ENCODE measurements at regions not wholly inside any gene's neighbourhood (a gene's known extent, or its start where the extent isn't known, plus 50 kb on each side); places are given as distances from the start of the nearest gene placed in this dataset.
"Not testable (repeated sequence)": the region's sequence is repeated elsewhere in the genome, so short reads cannot be mapped to it uniquely, and the experiment has no call there.

- CTCF ChIA-PET (ENCODE audit: unreplicated experiment): interaction anchor here (1.7 kb wide), 1 partner anchor 19 kb away, joined by 3 read pairs; no protein-coding TSS in a partner anchor
Observed at GRCh38 chr4:67412153-67412712, 133.1 kb downstream of the CENPC start.

GRCh38 chr4:67403342-67403741 lies 142.0 kb downstream of the CENPC start:
- H4K20me1 ChIP-seq (ENCODE audit: insufficient read depth, low read length): no peaks in the 10 kb centered on the region
- no peak overlapping the region for H3K27ac ChIP-seq (ENCODE audit: low read depth, low read length, poor library complexity, severe bottlenecking)
- H3K9me3 ChIP-seq (ENCODE audit: low read length): no peaks in the 10 kb centered on the region
- TF ChIP-seq EZH2phosphoT487 (IDR thresholded peaks at IDR 0.05; ENCODE audit: borderline replicate concordance, low read depth, low read length) (no peak), CTCF (conservative IDR thresholded peaks at IDR 0.05; ENCODE audit: low read length) (no peak)
- no peak overlapping the region for H2AFZ ChIP-seq (ENCODE audit: low read length)
- no peaks in the 10 kb centered on the region for H3K4me1 ChIP-seq (ENCODE audit: insufficient read depth, low read length, poor library complexity, severe bottlenecking)
- no peaks in the 10 kb centered on the region for H3K36me3 ChIP-seq (ENCODE audit: insufficient read depth, low read length)
- no peak overlapping the region for H3K4me2 ChIP-seq (ENCODE audit: low read length)
- no peaks in the 10 kb centered on the region for H3K79me2 ChIP-seq (ENCODE audit: insufficient read depth, low read depth, low read length)
- H3K9me2 ChIP-seq (ENCODE audit: insufficient read depth, low read length): no peaks in the 10 kb centered on the region
- no TSS peak for BruUV-seq (replicated peaks)
- intact Hi-C loops (cut with micrococcal nuclease; ENCODE audit: unreplicated experiment): no loop called here
- no peak overlapping the region for H3K4me3 ChIP-seq (ENCODE audit: low read depth, low read length, poor library complexity, severe bottlenecking)
- DNase-seq (ENCODE audit: low spot score): no peak
- ChIA-PET POLR2A (no interaction called here), CTCF (ENCODE audit: unreplicated experiment) (no interaction called here)

More at GRCh38 chr4:67412153-67412712, 133.1 kb downstream of the CENPC start:
- H3K36me3 ChIP-seq (ENCODE audit: insufficient read depth, low read length); H2AFZ ChIP-seq (ENCODE audit: low read length); H3K4me3 ChIP-seq (ENCODE audit: low read depth, low read length, poor library complexity, severe bottlenecking); H3K9me2 ChIP-seq (ENCODE audit: insufficient read depth, low read length); H3K27ac ChIP-seq (ENCODE audit: low read depth, low read length, poor library complexity, severe bottlenecking); H3K9me3 ChIP-seq (ENCODE audit: low read length); BruUV-seq (replicated peaks); H3K4me2 ChIP-seq (ENCODE audit: low read length); H3K4me1 ChIP-seq (ENCODE audit: insufficient read depth, low read length, poor library complexity, severe bottlenecking); H3K79me2 ChIP-seq (ENCODE audit: insufficient read depth, low read depth, low read length); H4K20me1 ChIP-seq (ENCODE audit: insufficient read depth, low read length); DNase-seq (ENCODE audit: low spot score); intact Hi-C loops (cut with micrococcal nuclease; ENCODE audit: unreplicated experiment): not testable (repeated sequence)
- POLR2A ChIA-PET: interaction anchor here (0.6 to 0.7 kb wide), 2 partner anchors 19 to 51 kb away, joined by 4 read pairs; no protein-coding TSS in a partner anchor

- no peak for TF ChIP-seq EZH2phosphoT487 (IDR thresholded peaks at IDR 0.05; ENCODE audit: borderline replicate concordance, low read depth, low read length)
- TF ChIP-seq CTCF (conservative IDR thresholded peaks at IDR 0.05; ENCODE audit: low read length): no peak
- no peaks in the 10 kb centered on the region for H4K20me1 ChIP-seq (ENCODE audit: insufficient read depth, low read length)
- no peaks in the 10 kb centered on the region for H3K9me2 ChIP-seq (ENCODE audit: insufficient read depth, low read length)
- POLR2A ChIA-PET: interaction anchor here (0.7 kb wide), 1 partner anchor 843 kb away, joined by 3 read pairs; the partner anchor contains the start of gene TMPRSS11B
- no TSS peak for BruUV-seq (replicated peaks)
- DNase-seq (ENCODE audit: low spot score): no peak
- no peak overlapping the region for H2AFZ ChIP-seq (ENCODE audit: low read length)
- intact Hi-C loops (cut with micrococcal nuclease; ENCODE audit: unreplicated experiment): no loop called here
- no peaks in the 10 kb centered on the region for H3K9me3 ChIP-seq (ENCODE audit: low read length)
- no peaks in the 10 kb centered on the region for H3K36me3 ChIP-seq (ENCODE audit: insufficient read depth, low read length)
- H3K4me1 ChIP-seq (ENCODE audit: insufficient read depth, low read length, poor library complexity, severe bottlenecking): no peaks in the 10 kb centered on the region
- H3K79me2 ChIP-seq (ENCODE audit: insufficient read depth, low read depth, low read length): no peaks in the 10 kb centered on the region
- H3K4me3 ChIP-seq (ENCODE audit: low read depth, low read length, poor library complexity, severe bottlenecking): no peak overlapping the region
- no peak overlapping the region for H3K4me2 ChIP-seq (ENCODE audit: low read length)
- no peak overlapping the region for H3K27ac ChIP-seq (ENCODE audit: low read depth, low read length, poor library complexity, severe bottlenecking)
- CTCF ChIA-PET (ENCODE audit: unreplicated experiment): no interaction called here
Observed at GRCh38 chr4:67401902-67402301, 143.4 kb downstream of the CENPC start.

All from OCI-LY7 (cell line).